ENCODE measurements at regions not wholly inside any gene's neighbourhood (a gene's known extent, or its start where the extent isn't known, plus 50 kb on each side); places are given as distances from the start of the nearest gene placed in this dataset.

DNA sequence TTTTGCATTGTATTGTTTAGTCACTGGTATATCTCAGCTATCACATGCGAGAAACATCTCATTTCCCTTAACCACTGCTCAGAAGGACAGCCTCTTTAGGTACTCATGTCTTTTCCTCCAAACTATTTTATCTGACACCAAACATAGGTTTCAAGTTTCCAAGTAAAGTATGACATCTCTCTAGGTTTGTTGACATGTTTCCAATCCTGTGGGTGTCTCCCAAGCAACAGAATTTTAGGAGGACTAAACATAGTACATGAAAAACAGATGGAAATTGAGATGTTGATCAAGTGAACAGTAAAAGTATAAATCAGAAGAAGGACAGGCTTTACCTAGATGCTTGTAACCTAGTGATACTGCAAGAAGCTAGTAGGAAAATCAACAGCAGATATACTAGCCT lies 371.4 kb downstream of the DTHD1 start:
- TF ChIP-seq CTCF (IDR thresholded peaks at IDR 0.05) (no peak), POLR2A (IDR thresholded peaks at IDR 0.05) (no peak)
